ENCODE measurements at regions not wholly inside any gene's neighbourhood (a gene's known extent, or its start where the extent isn't known, plus 50 kb on each side); places are given as distances from the start of the nearest gene placed in this dataset.

- TF ChIP-seq CTCF (IDR thresholded peaks at IDR 0.05; ENCODE audit: low read length) = no peak
- TF ChIP-seq EZH2 (IDR thresholded peaks at IDR 0.05; ENCODE audit: borderline replicate concordance, low read length) = no peak
Observed at GRCh38 chr18:38750751-38751150, 1185.2 kb upstream of the CELF4 start.
